Upper lobe of right lung (tissue), 1 donor: ENCODE measurements at regions not wholly inside any gene's neighbourhood (a gene's known extent, or its start where the extent isn't known, plus 50 kb on each side); places are given as distances from the start of the nearest gene placed in this dataset.

Experiments used
- ATAC-seq: fragments of 200-7000 bp; cut with Tn5 transposase; one replicate; pipeline ENCODE4 v1.9.1; 2020; ENCODE audit warnings: mild to moderate bottlenecking, moderate library complexity
- DNase-seq: peaks from one replicate; pipeline ENCODE4 v3.0.0-alpha.2; 2020
- H3K27ac ChIP-seq: fragments of 200-600 bp; one replicate; pipeline ENCODE4 v1.8.0; 2022
- H3K27me3 ChIP-seq: fragments of 200-600 bp; one replicate; pipeline ENCODE4 v1.8.0; 2022; ENCODE audit warnings: mild to moderate bottlenecking
- H3K36me3 ChIP-seq: fragments of 200-600 bp; one replicate; pipeline ENCODE4 v1.8.0; 2022
- H3K4me1 ChIP-seq: fragments of 200-600 bp; one replicate; pipeline ENCODE4 v1.8.0; 2022
- H3K4me3 ChIP-seq: fragments of 200-600 bp; one replicate; pipeline ENCODE4 v1.8.0; 2022; ENCODE audit warnings: mild to moderate bottlenecking
- H3K9me3 ChIP-seq: fragments of 200-600 bp; one replicate; pipeline ENCODE4 v1.8.0; 2022
- CTCF ChIP-seq: fragments of 200-600 bp; IDR thresholded peaks from one replicate; pipeline ENCODE4 v1.8.0; 2022; ENCODE audit warnings: antibody characterized with exemption
- intact Hi-C: fragments of 100-400 bp; cut with DNase I; formaldehyde crosslinking; loops from one replicate; pipeline ENCODE4 v1.11.0; 2022
- donor health status: DM: no; HTN: yes; CAD: no; lungs with severe emphysema.

GRCh38 chr2:81974216-81974615, 1669.7 kb upstream of the LRRTM1 start:
- Histone ChIP-seq H3K27ac (no peak overlapping the region), H3K27me3 (no peaks in the 10 kb centered on the region), H3K4me3 (no peak overlapping the region), H3K4me1 (no peaks in the 10 kb centered on the region), H3K9me3 (no peaks in the 10 kb centered on the region), H3K36me3 (no peaks in the 10 kb centered on the region)
- DNase-seq: no peak
- no peak for ATAC-seq
- intact Hi-C loops: no loop called here
- no peak for TF ChIP-seq CTCF

GRCh38 chr2:81942876-81943275, 1638.3 kb upstream of the LRRTM1 start:
- Histone ChIP-seq H3K9me3 (no peaks in the 10 kb centered on the region), H3K27me3 (no peaks in the 10 kb centered on the region), H3K4me1 (no peaks in the 10 kb centered on the region), H3K36me3 (no peaks in the 10 kb centered on the region), H3K27ac (no peak overlapping the region), H3K4me3 (no peak overlapping the region)
- intact Hi-C loops: no loop called here
- TF ChIP-seq CTCF: no peak
- DNase-seq (no peak), ATAC-seq (no peak)

- DNase-seq: no peak
- no peak for ATAC-seq
These were observed 1637.7 kb upstream of the LRRTM1 start for GRCh38 chr2:81942136-81942680.

GRCh38 chr2:81940266-81940955, 1635.9 kb upstream of the LRRTM1 start:
- no peak for TF ChIP-seq CTCF
- DNase-seq (no peak), ATAC-seq (no peak)

More at GRCh38 chr2:81942136-81942680, 1637.7 kb upstream of the LRRTM1 start:
- intact Hi-C loops: no loop called here
- Histone ChIP-seq H3K27me3 (no peaks in the 10 kb centered on the region), H3K4me3 (no peak overlapping the region), H3K36me3 (no peaks in the 10 kb centered on the region), H3K9me3 (no peaks in the 10 kb centered on the region), H3K27ac (no peak overlapping the region), H3K4me1 (no peaks in the 10 kb centered on the region)
- TF ChIP-seq CTCF: no peak

GRCh38 chr2:81937944-81938343, 1633.4 kb upstream of the LRRTM1 start:
- intact Hi-C loops: no loop called here
- TF ChIP-seq CTCF: no peak

More at GRCh38 chr2:81940266-81940955, 1635.9 kb upstream of the LRRTM1 start:
- H3K9me3 ChIP-seq: no peaks in the 10 kb centered on the region
- H3K4me3 ChIP-seq: no peak overlapping the region
- intact Hi-C loops: no loop called here
- no peaks in the 10 kb centered on the region for H3K36me3 ChIP-seq
- H3K27ac ChIP-seq: no peak overlapping the region
- no peaks in the 10 kb centered on the region for H3K27me3 ChIP-seq
- no peaks in the 10 kb centered on the region for H3K4me1 ChIP-seq

More at GRCh38 chr2:81937944-81938343, 1633.4 kb upstream of the LRRTM1 start:
- H3K36me3 ChIP-seq: no peaks in the 10 kb centered on the region
- H3K27me3 ChIP-seq: no peaks in the 10 kb centered on the region
- no peaks in the 10 kb centered on the region for H3K4me1 ChIP-seq
- no peak for ATAC-seq
- H3K9me3 ChIP-seq: no peaks in the 10 kb centered on the region
- H3K27ac ChIP-seq: no peak overlapping the region
- no peak overlapping the region for H3K4me3 ChIP-seq
- no peak for DNase-seq
